ENCODE measurements at regions not wholly inside any gene's neighbourhood (a gene's known extent, or its start where the extent isn't known, plus 50 kb on each side); places are given as distances from the start of the nearest gene placed in this dataset.

- no peak for DNase-seq
These were observed 215.2 kb upstream of the ADAMTS9 start for GRCh38 chr3:64903006-64903405.

- DNase-seq = no peak
These were observed 214.3 kb upstream of the ADAMTS9 start for GRCh38 chr3:64901986-64902516.

- DNase-seq = no peak
These were observed 213.7 kb upstream of the ADAMTS9 start for GRCh38 chr3:64901522-64901885.

- no peak for DNase-seq
These were observed 213.1 kb upstream of the ADAMTS9 start for GRCh38 chr3:64900617-64901521.

GRCh38 chr3:64900156-64900555 is 212.4 kb upstream of the ADAMTS9 start:
- no peak for DNase-seq

GRCh38 chr3:64898941-64899340 is 211.1 kb upstream of the ADAMTS9 start:
- no peak for DNase-seq

- DNase-seq = peak; percentile 16
These were observed 208.4 kb upstream of the ADAMTS9 start for GRCh38 chr3:64895991-64896895.

- no peak for DNase-seq
These were observed 207.5 kb upstream of the ADAMTS9 start for GRCh38 chr3:64895106-64895990.

GRCh38 chr3:64894006-64894405 is 206.2 kb upstream of the ADAMTS9 start:
- no peak for DNase-seq

GRCh38 chr3:64892671-64893309 is 205.0 kb upstream of the ADAMTS9 start:
- DNase-seq = no peak

GRCh38 chr3:64891021-64891420 is 203.2 kb upstream of the ADAMTS9 start:
- DNase-seq = no peak

GRCh38 chr3:64890466-64890865 is 202.7 kb upstream of the ADAMTS9 start:
- no peak for DNase-seq

- no peak for DNase-seq
These were observed 202.2 kb upstream of the ADAMTS9 start for GRCh38 chr3:64890006-64890405.

GRCh38 chr3:64888840-64889392 is 201.1 kb upstream of the ADAMTS9 start:
- DNase-seq = no peak

- DNase-seq = no peak
These were observed 200.4 kb upstream of the ADAMTS9 start for GRCh38 chr3:64888165-64888564.

- DNase-seq = no peak
These were observed 197.3 kb upstream of the ADAMTS9 start for GRCh38 chr3:64885055-64885454.

GRCh38 chr3:64884536-64884935 is 196.7 kb upstream of the ADAMTS9 start:
- DNase-seq = no peak

- no peak for DNase-seq
These were observed 193.1 kb upstream of the ADAMTS9 start for GRCh38 chr3:64880916-64881315.

GRCh38 chr3:64878362-64878761 is 190.6 kb upstream of the ADAMTS9 start:
- DNase-seq = no peak

- DNase-seq = no peak
These were observed 185.6 kb upstream of the ADAMTS9 start for GRCh38 chr3:64873400-64873799.

- no peak for DNase-seq
These were observed 184.5 kb upstream of the ADAMTS9 start for GRCh38 chr3:64872345-64872744.

GRCh38 chr3:64871834-64872249 is 184.0 kb upstream of the ADAMTS9 start:
- DNase-seq = no peak

Data from DMS 273 treated with DMSO at 0.1 percent for 48 hours (cell line).